ENCODE measurements at regions not wholly inside any gene's neighbourhood (a gene's known extent, or its start where the extent isn't known, plus 50 kb on each side); places are given as distances from the start of the nearest gene placed in this dataset.

DNA sequence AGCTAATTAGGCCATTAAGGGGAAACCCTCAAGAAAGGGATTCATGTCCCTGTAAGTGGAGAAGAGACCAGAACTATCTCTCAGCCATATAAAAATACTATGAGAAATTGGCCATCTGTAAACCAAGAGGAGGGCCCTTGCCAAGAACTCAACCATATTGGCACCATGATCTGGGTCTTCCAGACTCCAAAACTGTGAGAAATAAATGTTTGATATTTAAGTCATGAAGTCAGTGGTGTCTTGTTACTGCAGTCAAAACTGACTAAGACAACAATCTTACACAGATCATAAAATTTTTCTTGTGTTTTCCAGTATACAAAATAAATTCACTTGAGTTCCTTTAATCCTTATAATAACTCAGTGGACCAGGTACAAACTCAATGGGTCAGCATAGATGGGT, 589.8 kb upstream of the CDH2 start:
- Histone ChIP-seq H3K9me3 (ENCODE audit: control insufficient read depth in 4 of 4, insufficient read depth in 3 of 4, low read length in 3 of 4) (no peaks in the 10 kb centered on the region), H3K27ac (ENCODE audit: low read depth in 1 of 2, low read length in 1 of 2) (no peak overlapping the region), H3K9ac (ENCODE audit: insufficient read depth in 1 of 2, low read length in 2 of 2) (no peak overlapping the region), H3K4me1 (ENCODE audit: control insufficient read depth in 5 of 5, insufficient read depth in 5 of 5, low read length in 5 of 5) (no peaks in the 10 kb centered on the region), H3K36me3 (ENCODE audit: control insufficient read depth in 4 of 4, insufficient read depth in 4 of 4, low read length in 4 of 4) (no peaks in the 10 kb centered on the region), H3K27me3 (ENCODE audit: control insufficient read depth in 3 of 3, insufficient read depth in 3 of 3, low read length in 2 of 3) (no peaks in the 10 kb centered on the region), H3K4me3 (no peak overlapping the region)
- TF ChIP-seq, protein P1, sequence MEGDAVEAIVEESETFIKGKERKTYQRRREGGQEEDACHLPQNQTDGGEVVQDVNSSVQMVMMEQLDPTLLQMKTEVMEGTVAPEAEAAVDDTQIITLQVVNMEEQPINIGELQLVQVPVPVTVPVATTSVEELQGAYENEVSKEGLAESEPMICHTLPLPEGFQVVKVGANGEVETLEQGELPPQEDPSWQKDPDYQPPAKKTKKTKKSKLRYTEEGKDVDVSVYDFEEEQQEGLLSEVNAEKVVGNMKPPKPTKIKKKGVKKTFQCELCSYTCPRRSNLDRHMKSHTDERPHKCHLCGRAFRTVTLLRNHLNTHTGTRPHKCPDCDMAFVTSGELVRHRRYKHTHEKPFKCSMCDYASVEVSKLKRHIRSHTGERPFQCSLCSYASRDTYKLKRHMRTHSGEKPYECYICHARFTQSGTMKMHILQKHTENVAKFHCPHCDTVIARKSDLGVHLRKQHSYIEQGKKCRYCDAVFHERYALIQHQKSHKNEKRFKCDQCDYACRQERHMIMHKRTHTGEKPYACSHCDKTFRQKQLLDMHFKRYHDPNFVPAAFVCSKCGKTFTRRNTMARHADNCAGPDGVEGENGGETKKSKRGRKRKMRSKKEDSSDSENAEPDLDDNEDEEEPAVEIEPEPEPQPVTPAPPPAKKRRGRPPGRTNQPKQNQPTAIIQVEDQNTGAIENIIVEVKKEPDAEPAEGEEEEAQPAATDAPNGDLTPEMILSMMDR (IDR thresholded peaks at IDR 0.05; ENCODE audit: control extremely low read depth, extremely low read depth): no peak
- DNase-seq (no peak), ATAC-seq (ENCODE audit: insufficient read depth, low FRiP score) (no peak)

GRCh38 chr18:28766027-28766426, 589.1 kb upstream of the CDH2 start:
- Histone ChIP-seq H3K36me3 (ENCODE audit: control insufficient read depth in 4 of 4, insufficient read depth in 4 of 4, low read length in 4 of 4) (no peaks in the 10 kb centered on the region), H3K9ac (ENCODE audit: insufficient read depth in 1 of 2, low read length in 2 of 2) (no peak overlapping the region), H3K9me3 (ENCODE audit: control insufficient read depth in 4 of 4, insufficient read depth in 3 of 4, low read length in 3 of 4) (no peaks in the 10 kb centered on the region), H3K27me3 (ENCODE audit: control insufficient read depth in 3 of 3, insufficient read depth in 3 of 3, low read length in 2 of 3) (no peaks in the 10 kb centered on the region), H3K4me1 (ENCODE audit: control insufficient read depth in 5 of 5, insufficient read depth in 5 of 5, low read length in 5 of 5) (no peaks in the 10 kb centered on the region), H3K27ac (ENCODE audit: low read depth in 1 of 2, low read length in 1 of 2) (no peak overlapping the region), H3K4me3 (no peak overlapping the region)
- DNase-seq (no peak), ATAC-seq (ENCODE audit: insufficient read depth, low FRiP score) (no peak)
- TF ChIP-seq, protein P1 (IDR thresholded peaks at IDR 0.05; ENCODE audit: control extremely low read depth, extremely low read depth): no peak
- 88 to 93% methylated on average over 2 of the region's 2 CpGs for WGBS, 2 donors

DNA sequence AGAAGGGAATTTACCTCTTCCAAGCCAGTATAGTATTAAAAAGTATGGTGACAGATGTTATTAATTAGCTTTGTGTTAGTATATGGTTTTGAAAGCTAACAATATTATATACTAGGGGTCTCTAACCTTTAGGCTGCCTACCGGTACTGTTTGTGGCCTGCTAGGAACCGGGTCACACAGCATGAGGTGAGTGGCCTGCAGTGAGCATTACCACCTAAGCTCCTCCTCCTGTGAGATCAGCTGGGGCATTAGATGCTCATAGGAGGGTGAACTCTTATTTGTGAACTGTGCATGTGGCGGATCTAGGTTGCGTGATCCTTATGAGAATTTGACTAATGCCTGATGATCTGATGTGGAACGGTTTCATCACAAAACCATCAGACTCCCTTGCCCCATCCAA, 583.4 kb upstream of the CDH2 start:
- Histone ChIP-seq H3K9ac (ENCODE audit: insufficient read depth in 1 of 2, low read length in 2 of 2) (no peak overlapping the region), H3K4me1 (ENCODE audit: control insufficient read depth in 5 of 5, insufficient read depth in 5 of 5, low read length in 5 of 5) (no peaks in the 10 kb centered on the region), H3K27ac (ENCODE audit: low read depth in 1 of 2, low read length in 1 of 2) (no peak overlapping the region), H3K4me3 (no peak overlapping the region), H3K36me3 (ENCODE audit: control insufficient read depth in 4 of 4, insufficient read depth in 4 of 4, low read length in 4 of 4) (no peaks in the 10 kb centered on the region), H3K27me3 (ENCODE audit: control insufficient read depth in 3 of 3, insufficient read depth in 3 of 3, low read length in 2 of 3) (no peaks in the 10 kb centered on the region), H3K9me3 (ENCODE audit: control insufficient read depth in 4 of 4, insufficient read depth in 3 of 4, low read length in 3 of 4) (no peaks in the 10 kb centered on the region)
- DNase-seq (no peak), ATAC-seq (ENCODE audit: insufficient read depth, low FRiP score) (no peak)
- 83 to 89% methylated on average over 5 of the region's 5 CpGs for WGBS, 2 donors
- TF ChIP-seq, protein P1 (IDR thresholded peaks at IDR 0.05; ENCODE audit: control extremely low read depth, extremely low read depth): no peak

- Histone ChIP-seq H3K36me3 (ENCODE audit: control insufficient read depth in 4 of 4, insufficient read depth in 4 of 4, low read length in 4 of 4) (no peaks in the 10 kb centered on the region), H3K4me1 (ENCODE audit: control insufficient read depth in 5 of 5, insufficient read depth in 5 of 5, low read length in 5 of 5) (no peaks in the 10 kb centered on the region), H3K9ac (ENCODE audit: insufficient read depth in 1 of 2, low read length in 2 of 2) (no peak overlapping the region), H3K27ac (ENCODE audit: low read depth in 1 of 2, low read length in 1 of 2) (no peak overlapping the region), H3K4me3 (no peak overlapping the region), H3K27me3 (ENCODE audit: control insufficient read depth in 3 of 3, insufficient read depth in 3 of 3, low read length in 2 of 3) (no peaks in the 10 kb centered on the region), H3K9me3 (ENCODE audit: control insufficient read depth in 4 of 4, insufficient read depth in 3 of 4, low read length in 3 of 4) (no peaks in the 10 kb centered on the region)
- DNase-seq (no peak), ATAC-seq (ENCODE audit: insufficient read depth, low FRiP score) (no peak)
- TF ChIP-seq, protein P1 (IDR thresholded peaks at IDR 0.05; ENCODE audit: control extremely low read depth, extremely low read depth): no peak
- 88 to 96% methylated on average over 3 of the region's 3 CpGs for WGBS, 2 donors
Observed at GRCh38 chr18:28757466-28758008, 580.6 kb upstream of the CDH2 start.

All from lung (tissue), 11 donors.